HepG2 (cell line): ENCODE measurements at regions not wholly inside any gene's neighbourhood (a gene's known extent, or its start where the extent isn't known, plus 50 kb on each side); places are given as distances from the start of the nearest gene placed in this dataset.

Experiments used
- ATAC-seq: fragments of 200-7000 bp; cut with Tn5 transposase; 3 replicates; pipeline ENCODE4 v1.9.1; 2020; ENCODE audit warnings: mild to moderate bottlenecking, moderate library complexity
- BruUV-seq: library from RNA; stranded (reverse); fragments of 400-500 nt; replicated peaks from 2 replicates; lab custom pipeline; 2021; lab: Mats Ljungman, UMichigan
- CTCF ChIA-PET: fragments of 300-600 bp; formaldehyde crosslinking; extraction: SDS; loops from one replicate; lab custom pipeline; 2021; ENCODE audit warnings: low total read pairs, inconsistent platforms, low intra/inter-chr PET ratio; lab: Yijun Ruan, JAX
- POLR2A ChIA-PET: fragments of 350-600 bp; sonication (Branson Sonifier 250); formaldehyde crosslinking; loops from one replicate; lab custom pipeline; 2020; ENCODE audit warnings: antibody characterized with exemption, inconsistent platforms; lab: Yijun Ruan, JAX
- DNase-seq: peaks from one replicate; pipeline ENCODE4 v3.0.0-alpha.2; 2015; ENCODE audit warnings: low spot score
- FAIRE-seq: peaks from 3 replicates; lab custom pipeline; 2011; peaks lifted over from hg19 to GRCh38; lab: Jason Lieb, UNC
- H2AFZ ChIP-seq: one replicate; pipeline ENCODE4 v1.6.1; 2011; ENCODE audit warnings: low read length, inconsistent platforms
- H3K27ac ChIP-seq: fragments of 300-600 bp; 3 replicates; pipeline ENCODE4 v1.8.0; 2011; ENCODE audit warnings: mixed run types, mild to moderate bottlenecking, mixed read lengths, low read length, inconsistent platforms; ENCODE audit not compliant: insufficient read depth; ENCODE audit errors: extremely low read length
- H3K27me3 ChIP-seq, 2 experiments: fragments of 200-600 bp in 1 of 2; 2 replicates in 1 of 2; 3 replicates in 1 of 2; pipeline versions ENCODE4 v1.6.0 to v1.8.0; 2011; ENCODE audit warnings: low read length in 2 of 2, mild to moderate bottlenecking in 2 of 2, moderate library complexity in 2 of 2, inconsistent platforms in 1 of 2; ENCODE audit not compliant: insufficient read depth in 2 of 2, control insufficient read depth in 1 of 2
- H3K36me3 ChIP-seq, 2 experiments: fragments of 200-600 bp in 1 of 2; replicated peaks in 1 of 2; 2 replicates in 1 of 2; 3 replicates in 1 of 2; pipeline versions ENCODE4 v1.5.1 to v1.8.0; 2011; ENCODE audit warnings: low read length in 2 of 2, inconsistent platforms in 1 of 2; ENCODE audit not compliant: insufficient read depth in 2 of 2, control insufficient read depth in 1 of 2
- H3K4me1 ChIP-seq: 2 replicates; pipeline ENCODE4 v1.5.1; 2012; ENCODE audit warnings: low read length, inconsistent platforms; ENCODE audit not compliant: insufficient read depth
- H3K4me2 ChIP-seq: 2 replicates; pipeline ENCODE4 v1.6.0; 2011; ENCODE audit warnings: low read depth, low read length, inconsistent platforms
- H3K4me3 ChIP-seq, 3 experiments: fragments of 200-600 bp in 1 of 3; sonication (generic), shearing (Covaris generic) in 1 of 3; replicated peaks in 1 of 3; 2 replicates each; pipeline ENCODE4 v1.5.1; 2011 to 2016; ENCODE audit warnings: low read length in 3 of 3, inconsistent platforms in 2 of 3, low read depth in 2 of 3, mild to moderate bottlenecking in 2 of 3, control low read depth in 1 of 3, mixed read lengths in 1 of 3; ENCODE audit not compliant: insufficient read depth in 1 of 3
- H3K79me2 ChIP-seq: one replicate; pipeline ENCODE4 v1.6.1; 2011; ENCODE audit warnings: low read length, inconsistent platforms; ENCODE audit not compliant: insufficient read depth
- H3K9ac ChIP-seq: 2 replicates; pipeline ENCODE4 v1.6.0; 2011; ENCODE audit warnings: mild to moderate bottlenecking, low read depth, low read length, inconsistent platforms; ENCODE audit not compliant: insufficient read depth
- H3K9me3 ChIP-seq: 2 replicates; pipeline ENCODE4 v1.5.1; 2012; ENCODE audit warnings: mild to moderate bottlenecking, low read length
- H4K20me1 ChIP-seq: 2 replicates; pipeline ENCODE4 v1.6.0; 2011; ENCODE audit warnings: inconsistent platforms, mild to moderate bottlenecking, low read length, moderate library complexity; ENCODE audit not compliant: insufficient read depth
- BRD4 ChIP-seq: sonication (generic); formaldehyde crosslinking; IDR thresholded peaks from 2 replicates; pipeline ENCODE4 v1.4.0; 2020; ENCODE audit warnings: missing genetic modification reagents
- ELF4 ChIP-seq: sonication (generic); formaldehyde crosslinking; IDR thresholded peaks from 2 replicates; pipeline ENCODE4 v1.5.0; 2020; ENCODE audit warnings: missing genetic modification reagents, mild to moderate bottlenecking, moderate library complexity, borderline replicate concordance
- EZH2 ChIP-seq: conservative IDR thresholded peaks from 2 replicates; pipeline ENCODE4 v1.6.1; 2012; ENCODE audit warnings: mild to moderate bottlenecking, low read depth, low read length, moderate library complexity
- FOSL1 ChIP-seq: sonication (generic); formaldehyde crosslinking; IDR thresholded peaks from 2 replicates; pipeline ENCODE4 v1.9.0; 2021; ENCODE audit warnings: missing genetic modification reagents, borderline replicate concordance
- FOSL2 ChIP-seq: sonication (generic); formaldehyde crosslinking; IDR thresholded peaks from 2 replicates; pipeline ENCODE4 v1.4.0; 2020; ENCODE audit warnings: missing genetic modification reagents
- HMGA1 ChIP-seq: sonication (generic); formaldehyde crosslinking; conservative IDR thresholded peaks from 2 replicates; pipeline ENCODE4 v1.4.0; 2020; ENCODE audit warnings: missing genetic modification reagents
- HOXA5 ChIP-seq: sonication (generic); formaldehyde crosslinking; IDR thresholded peaks from 2 replicates; pipeline ENCODE4 v1.4.0; 2020; ENCODE audit warnings: missing genetic modification reagents
- MXD4 ChIP-seq: IDR thresholded peaks from 2 replicates; pipeline ENCODE4 v1.6.1; 2016; ENCODE audit warnings: mild to moderate bottlenecking, missing biosample characterization, missing genetic modification reagents
- MXI1 ChIP-seq: IDR thresholded peaks from 3 replicates; pipeline ENCODE4 v1.6.1; 2012; ENCODE audit warnings: low read depth, low read length, inconsistent platforms, borderline replicate concordance
- PHF20 ChIP-seq: sonication (generic); formaldehyde crosslinking; IDR thresholded peaks from 2 replicates; pipeline ENCODE4 v1.5.0; 2020; ENCODE audit warnings: mild to moderate bottlenecking, missing genetic modification reagents
- REL ChIP-seq: sonication (generic); formaldehyde crosslinking; conservative IDR thresholded peaks from 2 replicates; pipeline ENCODE4 v1.8.0; 2022; ENCODE audit warnings: mild to moderate bottlenecking, missing genetic modification reagents, moderate library complexity
- RFXANK ChIP-seq: IDR thresholded peaks from 2 replicates; pipeline ENCODE4 v1.6.1; 2016
- SAFB2 ChIP-seq: sonication (generic); formaldehyde crosslinking; IDR thresholded peaks from 2 replicates; pipeline ENCODE4 v1.5.1; 2020; ENCODE audit warnings: missing genetic modification reagents, low read depth, mild to moderate bottlenecking, borderline replicate concordance
- SNAI1 ChIP-seq: sonication (generic); formaldehyde crosslinking; IDR thresholded peaks from 2 replicates; pipeline ENCODE4 v1.5.0; 2020; ENCODE audit warnings: mild to moderate bottlenecking, missing genetic modification reagents, borderline replicate concordance
- ZMYM3 ChIP-seq: sonication (generic); formaldehyde crosslinking; IDR thresholded peaks from 2 replicates; pipeline ENCODE4 v1.5.1; 2020; ENCODE audit warnings: mild to moderate bottlenecking, missing genetic modification reagents
- ZNF333 ChIP-seq: sonication (generic); formaldehyde crosslinking; IDR thresholded peaks from 2 replicates; pipeline ENCODE4 v1.4.0; 2020; ENCODE audit warnings: mild to moderate bottlenecking, missing genetic modification reagents, borderline replicate concordance
- WGBS: methylation state at CpG from one replicate; pipeline ENCODE4 v1.1.6; 2017; ENCODE audit warnings: low lambda C conversion rate; 5-methylcytosine and 5-hydroxymethylcytosine counted together
- in situ Hi-C: cut with HindIII; loops from 2 replicates; pipeline ENCODE4 v1.10.0; 2017; ENCODE audit warnings: low pct_unique_long_range_greater_than_20kb; ENCODE audit not compliant: extremely low pct_ligation_motif_present
- intact Hi-C: fragments of 100-400 bp; cut with micrococcal nuclease; formaldehyde crosslinking; loops from one replicate; pipeline ENCODE4 v1.10.0; 2022; ENCODE audit not compliant: unreplicated experiment
- TF ChIP-seq, protein P1 (sequence below): sonication (generic); formaldehyde crosslinking; IDR thresholded peaks from 2 replicates; pipeline ENCODE4 v1.4.0; 2020; ENCODE audit warnings: low read depth, mild to moderate bottlenecking, missing genetic modification reagents
- TF ChIP-seq, protein P2 (sequence below): sonication (generic); formaldehyde crosslinking; IDR thresholded peaks from 2 replicates; pipeline ENCODE4 v1.4.0; 2020; ENCODE audit warnings: missing genetic modification reagents, borderline replicate concordance
- TF ChIP-seq, protein P3 (sequence below): sonication (generic); formaldehyde crosslinking; IDR thresholded peaks from 2 replicates; pipeline ENCODE4 v1.8.1; 2023; ENCODE audit warnings: mild to moderate bottlenecking, missing genetic modification reagents

DNA sequence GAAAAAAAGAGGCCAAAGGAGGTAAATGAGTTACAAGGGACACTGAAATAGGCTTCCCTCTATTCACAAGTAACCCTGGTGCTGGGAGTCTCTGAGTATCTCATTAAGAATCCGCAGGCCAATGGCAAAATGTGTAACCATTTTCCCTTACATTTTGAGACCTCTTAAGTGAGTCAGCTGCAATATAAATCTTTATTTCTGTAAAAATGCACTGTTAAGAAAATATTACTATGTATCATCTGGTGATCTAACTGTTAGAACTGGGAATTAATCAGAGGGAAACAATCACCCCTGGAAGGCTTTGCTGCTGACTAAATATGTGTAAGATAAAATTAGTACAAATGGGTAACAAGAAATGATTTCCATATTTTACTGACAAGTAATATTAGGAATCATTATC lies 483.1 kb upstream of the CHST9 start:
- H3K27me3 ChIP-seq: no peaks in the 10 kb centered on the region
- no peak for DNase-seq
- intact Hi-C loops: no loop called here
- TF ChIP-seq, protein P1, sequence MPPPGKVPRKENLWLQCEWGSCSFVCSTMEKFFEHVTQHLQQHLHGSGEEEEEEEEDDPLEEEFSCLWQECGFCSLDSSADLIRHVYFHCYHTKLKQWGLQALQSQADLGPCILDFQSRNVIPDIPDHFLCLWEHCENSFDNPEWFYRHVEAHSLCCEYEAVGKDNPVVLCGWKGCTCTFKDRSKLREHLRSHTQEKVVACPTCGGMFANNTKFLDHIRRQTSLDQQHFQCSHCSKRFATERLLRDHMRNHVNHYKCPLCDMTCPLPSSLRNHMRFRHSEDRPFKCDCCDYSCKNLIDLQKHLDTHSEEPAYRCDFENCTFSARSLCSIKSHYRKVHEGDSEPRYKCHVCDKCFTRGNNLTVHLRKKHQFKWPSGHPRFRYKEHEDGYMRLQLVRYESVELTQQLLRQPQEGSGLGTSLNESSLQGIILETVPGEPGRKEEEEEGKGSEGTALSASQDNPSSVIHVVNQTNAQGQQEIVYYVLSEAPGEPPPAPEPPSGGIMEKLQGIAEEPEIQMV (CRISPR knock-in tag): no peak
- TF ChIP-seq MXI1: no peak
- TF ChIP-seq REL: no peak
- no peak for TF ChIP-seq FOSL2 (CRISPR knock-in tag)
- TF ChIP-seq FOSL1 (CRISPR knock-in tag): no peak
- no peak for TF ChIP-seq MXD4
- no peak for TF ChIP-seq HOXA5
- TF ChIP-seq BRD4: no peak
- TF ChIP-seq SNAI1 (CRISPR knock-in tag): no peak
- no peak for TF ChIP-seq HMGA1 (CRISPR knock-in tag)
- no peak for TF ChIP-seq ELF4 (CRISPR knock-in tag)
- no peak for TF ChIP-seq PHF20 (CRISPR knock-in tag)
- no peak for TF ChIP-seq RFXANK (CRISPR knock-in tag)
- no peak for TF ChIP-seq ZMYM3 (CRISPR knock-in tag)
- TF ChIP-seq EZH2: no peak
- TF ChIP-seq, protein P2, sequence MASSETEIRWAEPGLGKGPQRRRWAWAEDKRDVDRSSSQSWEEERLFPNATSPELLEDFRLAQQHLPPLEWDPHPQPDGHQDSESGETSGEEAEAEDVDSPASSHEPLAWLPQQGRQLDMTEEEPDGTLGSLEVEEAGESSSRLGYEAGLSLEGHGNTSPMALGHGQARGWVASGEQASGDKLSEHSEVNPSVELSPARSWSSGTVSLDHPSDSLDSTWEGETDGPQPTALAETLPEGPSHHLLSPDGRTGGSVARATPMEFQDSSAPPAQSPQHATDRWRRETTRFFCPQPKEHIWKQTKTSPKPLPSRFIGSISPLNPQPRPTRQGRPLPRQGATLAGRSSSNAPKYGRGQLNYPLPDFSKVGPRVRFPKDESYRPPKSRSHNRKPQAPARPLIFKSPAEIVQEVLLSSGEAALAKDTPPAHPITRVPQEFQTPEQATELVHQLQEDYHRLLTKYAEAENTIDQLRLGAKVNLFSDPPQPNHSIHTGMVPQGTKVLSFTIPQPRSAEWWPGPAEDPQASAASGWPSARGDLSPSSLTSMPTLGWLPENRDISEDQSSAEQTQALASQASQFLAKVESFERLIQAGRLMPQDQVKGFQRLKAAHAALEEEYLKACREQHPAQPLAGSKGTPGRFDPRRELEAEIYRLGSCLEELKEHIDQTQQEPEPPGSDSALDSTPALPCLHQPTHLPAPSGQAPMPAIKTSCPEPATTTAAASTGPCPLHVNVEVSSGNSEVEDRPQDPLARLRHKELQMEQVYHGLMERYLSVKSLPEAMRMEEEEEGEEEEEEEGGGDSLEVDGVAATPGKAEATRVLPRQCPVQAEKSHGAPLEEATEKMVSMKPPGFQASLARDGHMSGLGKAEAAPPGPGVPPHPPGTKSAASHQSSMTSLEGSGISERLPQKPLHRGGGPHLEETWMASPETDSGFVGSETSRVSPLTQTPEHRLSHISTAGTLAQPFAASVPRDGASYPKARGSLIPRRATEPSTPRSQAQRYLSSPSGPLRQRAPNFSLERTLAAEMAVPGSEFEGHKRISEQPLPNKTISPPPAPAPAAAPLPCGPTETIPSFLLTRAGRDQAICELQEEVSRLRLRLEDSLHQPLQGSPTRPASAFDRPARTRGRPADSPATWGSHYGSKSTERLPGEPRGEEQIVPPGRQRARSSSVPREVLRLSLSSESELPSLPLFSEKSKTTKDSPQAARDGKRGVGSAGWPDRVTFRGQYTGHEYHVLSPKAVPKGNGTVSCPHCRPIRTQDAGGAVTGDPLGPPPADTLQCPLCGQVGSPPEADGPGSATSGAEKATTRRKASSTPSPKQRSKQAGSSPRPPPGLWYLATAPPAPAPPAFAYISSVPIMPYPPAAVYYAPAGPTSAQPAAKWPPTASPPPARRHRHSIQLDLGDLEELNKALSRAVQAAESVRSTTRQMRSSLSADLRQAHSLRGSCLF (CRISPR knock-in tag): no peak
- TF ChIP-seq, protein P3, sequence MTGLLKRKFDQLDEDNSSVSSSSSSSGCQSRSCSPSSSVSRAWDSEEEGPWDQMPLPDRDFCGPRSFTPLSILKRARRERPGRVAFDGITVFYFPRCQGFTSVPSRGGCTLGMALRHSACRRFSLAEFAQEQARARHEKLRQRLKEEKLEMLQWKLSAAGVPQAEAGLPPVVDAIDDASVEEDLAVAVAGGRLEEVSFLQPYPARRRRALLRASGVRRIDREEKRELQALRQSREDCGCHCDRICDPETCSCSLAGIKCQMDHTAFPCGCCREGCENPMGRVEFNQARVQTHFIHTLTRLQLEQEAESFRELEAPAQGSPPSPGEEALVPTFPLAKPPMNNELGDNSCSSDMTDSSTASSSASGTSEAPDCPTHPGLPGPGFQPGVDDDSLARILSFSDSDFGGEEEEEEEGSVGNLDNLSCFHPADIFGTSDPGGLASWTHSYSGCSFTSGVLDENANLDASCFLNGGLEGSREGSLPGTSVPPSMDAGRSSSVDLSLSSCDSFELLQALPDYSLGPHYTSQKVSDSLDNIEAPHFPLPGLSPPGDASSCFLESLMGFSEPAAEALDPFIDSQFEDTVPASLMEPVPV (CRISPR knock-in tag): no peak
- TF ChIP-seq SAFB2 (CRISPR knock-in tag): no peak
- no peak for TF ChIP-seq ZNF333 (CRISPR knock-in tag)
- H3K4me3 ChIP-seq: no peak overlapping the region
- no peak for ATAC-seq
- H3K36me3 ChIP-seq: no peaks in the 10 kb centered on the region
- no peak overlapping the region for H3K9ac ChIP-seq
- no peak overlapping the region for H3K4me2 ChIP-seq
- no peak overlapping the region for H3K27ac ChIP-seq
- CTCF ChIA-PET: no interaction called here
- H3K4me1 ChIP-seq: no peaks in the 10 kb centered on the region
- in situ Hi-C loops: no loop called here
- no peaks in the 10 kb centered on the region for H4K20me1 ChIP-seq
- H3K9me3 ChIP-seq: no peaks in the 10 kb centered on the region
- BruUV-seq: no TSS peak
- H3K79me2 ChIP-seq: no peaks in the 10 kb centered on the region
- POLR2A ChIA-PET: no interaction called here
- no peak overlapping the region for H2AFZ ChIP-seq
- WGBS: 42% methylated on average over 1 of the region's 1 CpG
- no peak for FAIRE-seq
